ENCODE measurements at regions not wholly inside any gene's neighbourhood (a gene's known extent, or its start where the extent isn't known, plus 50 kb on each side); places are given as distances from the start of the nearest gene placed in this dataset.

DNA sequence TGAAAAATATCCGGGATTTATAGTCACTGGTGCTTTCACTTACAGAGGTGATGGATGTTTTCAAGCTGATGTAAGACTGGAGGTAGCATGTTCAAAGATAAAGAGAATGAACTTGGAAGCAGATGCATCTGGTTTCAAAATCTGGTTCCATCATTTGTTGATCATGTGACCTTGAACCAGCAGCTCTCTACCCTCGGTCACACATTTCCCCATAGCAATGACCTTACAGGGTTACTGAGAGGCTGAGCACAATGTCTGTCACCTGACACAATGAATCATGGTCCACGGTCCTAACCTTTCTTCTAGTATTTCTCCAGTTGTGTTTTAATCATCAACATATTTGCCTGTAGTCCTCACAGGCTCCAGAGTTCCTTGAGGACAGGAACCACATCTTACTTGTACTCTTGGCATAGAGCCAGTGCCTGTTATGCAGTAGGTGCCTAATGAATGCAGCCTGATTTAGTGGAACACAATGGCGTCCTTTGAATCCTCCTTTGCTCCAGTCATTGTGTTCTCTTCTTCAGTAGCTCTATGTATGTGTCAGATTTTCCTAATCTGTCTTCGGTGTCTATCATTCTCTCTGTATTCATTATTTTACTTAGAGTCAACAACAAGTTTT is 667.3 kb downstream of the PTPRU start:
- ATAC-seq (no peak), DNase-seq (no peak)
- peaks cover 14 to 21% of the 10 kb centered on the region in 2 donors for H3K4me1 ChIP-seq
- H3K27ac ChIP-seq: no peak overlapping the region
- no peaks in the 10 kb centered on the region for H3K27me3 ChIP-seq
- H3K9me3 ChIP-seq: no peaks in the 10 kb centered on the region
- H3K4me3 ChIP-seq: no peak overlapping the region
- in situ Hi-C loops (cut with MboI; ENCODE audit: low sequenced_read_pairs in 4 of 4): no loop called here
- TF ChIP-seq POLR2A (IDR thresholded peaks at IDR 0.05): no peak
- TF ChIP-seq, protein P1, sequence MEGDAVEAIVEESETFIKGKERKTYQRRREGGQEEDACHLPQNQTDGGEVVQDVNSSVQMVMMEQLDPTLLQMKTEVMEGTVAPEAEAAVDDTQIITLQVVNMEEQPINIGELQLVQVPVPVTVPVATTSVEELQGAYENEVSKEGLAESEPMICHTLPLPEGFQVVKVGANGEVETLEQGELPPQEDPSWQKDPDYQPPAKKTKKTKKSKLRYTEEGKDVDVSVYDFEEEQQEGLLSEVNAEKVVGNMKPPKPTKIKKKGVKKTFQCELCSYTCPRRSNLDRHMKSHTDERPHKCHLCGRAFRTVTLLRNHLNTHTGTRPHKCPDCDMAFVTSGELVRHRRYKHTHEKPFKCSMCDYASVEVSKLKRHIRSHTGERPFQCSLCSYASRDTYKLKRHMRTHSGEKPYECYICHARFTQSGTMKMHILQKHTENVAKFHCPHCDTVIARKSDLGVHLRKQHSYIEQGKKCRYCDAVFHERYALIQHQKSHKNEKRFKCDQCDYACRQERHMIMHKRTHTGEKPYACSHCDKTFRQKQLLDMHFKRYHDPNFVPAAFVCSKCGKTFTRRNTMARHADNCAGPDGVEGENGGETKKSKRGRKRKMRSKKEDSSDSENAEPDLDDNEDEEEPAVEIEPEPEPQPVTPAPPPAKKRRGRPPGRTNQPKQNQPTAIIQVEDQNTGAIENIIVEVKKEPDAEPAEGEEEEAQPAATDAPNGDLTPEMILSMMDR (IDR thresholded peaks at IDR 0.05 in 4 of 5, conservative IDR thresholded peaks at IDR 0.05 in 1 of 5): no peak
- no peaks in the 10 kb centered on the region for H3K36me3 ChIP-seq
- intact Hi-C loops (cut with DNase I; ENCODE audit: low total_unique reads): no loop called here

DNA sequence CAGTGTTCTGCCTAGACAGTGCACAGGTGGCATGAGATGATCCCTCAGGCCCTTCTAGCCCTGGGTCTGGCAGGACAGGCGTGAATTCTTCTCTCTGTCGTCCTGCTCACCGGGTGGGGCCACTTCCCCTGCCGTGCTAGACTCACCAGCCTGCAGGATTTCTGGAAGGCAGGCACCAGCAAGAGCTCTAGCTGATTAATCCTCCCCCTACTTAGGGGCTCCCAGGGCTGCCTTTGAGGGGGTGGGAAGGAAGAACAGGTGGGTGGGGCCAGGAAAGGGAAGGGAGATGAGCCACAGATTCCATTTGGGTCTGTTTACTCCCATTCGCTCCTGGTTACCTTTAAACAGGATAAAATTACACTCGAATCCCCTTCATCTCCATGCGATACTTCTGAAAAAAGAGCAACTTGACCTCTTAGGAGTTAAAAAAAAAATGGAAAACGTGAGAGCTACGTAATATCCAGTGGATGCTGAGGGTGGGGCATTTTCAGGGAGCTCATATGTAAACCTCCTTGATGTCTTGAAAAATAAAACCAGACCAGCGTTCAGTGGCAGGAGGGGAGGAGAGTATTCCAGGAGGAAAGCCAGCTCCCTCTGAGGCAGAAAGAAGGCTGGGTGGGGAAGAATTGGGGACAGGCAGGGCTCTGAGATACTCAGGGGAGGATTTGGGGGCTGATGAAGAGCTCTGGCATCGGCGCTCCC is 665.5 kb downstream of the PTPRU start:
- no peaks in the 10 kb centered on the region for H3K9me3 ChIP-seq
- peak overlapping the region in 3 of 4 donors; percentile 36 to 67 (median 37) for H3K27ac ChIP-seq
- intact Hi-C loops (cut with DNase I; ENCODE audit: low total_unique reads): loop anchor here (2.0 kb wide), 1 partner anchor 807 kb away; no protein-coding TSS in a partner anchor
- H3K4me1 ChIP-seq: peaks cover 14 to 21% of the 10 kb centered on the region in 2 donors
- no peak overlapping the region for H3K4me3 ChIP-seq
- DNase-seq: no peak
- in situ Hi-C loops (cut with MboI; ENCODE audit: low sequenced_read_pairs in 4 of 4): no loop called here
- H3K36me3 ChIP-seq: no peaks in the 10 kb centered on the region
- no peaks in the 10 kb centered on the region for H3K27me3 ChIP-seq
- ATAC-seq: peak; percentile 45 to 46
- no peak for TF ChIP-seq POLR2A (IDR thresholded peaks at IDR 0.05)
- TF ChIP-seq, protein P1 (IDR thresholded peaks at IDR 0.05 in 4 of 5, conservative IDR thresholded peaks at IDR 0.05 in 1 of 5): no peak

DNA sequence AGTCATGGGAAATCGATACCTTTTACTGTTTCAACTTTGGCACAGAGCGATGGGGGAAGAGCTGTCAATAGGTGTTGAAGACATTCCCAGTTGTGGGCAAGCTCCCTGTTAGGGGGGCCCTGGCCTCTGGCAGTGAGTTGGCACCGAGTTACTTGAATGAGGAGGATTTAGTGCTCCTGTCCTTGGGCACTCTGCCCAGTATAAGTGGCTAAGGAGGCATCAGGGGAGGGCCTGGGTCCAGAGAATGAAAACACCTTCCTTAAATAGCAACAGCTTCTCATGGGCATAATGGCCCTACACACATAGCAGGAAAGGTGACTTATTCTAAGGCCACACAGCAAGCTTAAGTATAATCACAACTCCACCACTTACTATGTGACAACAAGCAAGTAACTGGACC is 664.4 kb downstream of the PTPRU start:
- intact Hi-C loops (cut with DNase I; ENCODE audit: low total_unique reads) (loop anchor here (1.0 to 2.0 kb wide), 2 partner anchors 25 to 808 kb away; no protein-coding TSS in a partner anchor), in situ Hi-C loops (cut with MboI; ENCODE audit: low sequenced_read_pairs in 4 of 4) (no loop called here)
- Histone ChIP-seq H3K36me3 (no peaks in the 10 kb centered on the region), H3K4me3 (no peak overlapping the region), H3K27ac (peak overlapping the region; percentile 21 to 67 (median 36)), H3K4me1 (peaks cover 14 to 21% of the 10 kb centered on the region in 2 donors), H3K9me3 (no peaks in the 10 kb centered on the region), H3K27me3 (no peaks in the 10 kb centered on the region)
- peak in 1 of 2 donors; percentile 54 for DNase-seq
- TF ChIP-seq, protein P1 (IDR thresholded peaks at IDR 0.05 in 4 of 5, conservative IDR thresholded peaks at IDR 0.05 in 1 of 5): no peak
- no peak for TF ChIP-seq POLR2A (IDR thresholded peaks at IDR 0.05)
- peak; percentile 87 to 92 for ATAC-seq

DNA sequence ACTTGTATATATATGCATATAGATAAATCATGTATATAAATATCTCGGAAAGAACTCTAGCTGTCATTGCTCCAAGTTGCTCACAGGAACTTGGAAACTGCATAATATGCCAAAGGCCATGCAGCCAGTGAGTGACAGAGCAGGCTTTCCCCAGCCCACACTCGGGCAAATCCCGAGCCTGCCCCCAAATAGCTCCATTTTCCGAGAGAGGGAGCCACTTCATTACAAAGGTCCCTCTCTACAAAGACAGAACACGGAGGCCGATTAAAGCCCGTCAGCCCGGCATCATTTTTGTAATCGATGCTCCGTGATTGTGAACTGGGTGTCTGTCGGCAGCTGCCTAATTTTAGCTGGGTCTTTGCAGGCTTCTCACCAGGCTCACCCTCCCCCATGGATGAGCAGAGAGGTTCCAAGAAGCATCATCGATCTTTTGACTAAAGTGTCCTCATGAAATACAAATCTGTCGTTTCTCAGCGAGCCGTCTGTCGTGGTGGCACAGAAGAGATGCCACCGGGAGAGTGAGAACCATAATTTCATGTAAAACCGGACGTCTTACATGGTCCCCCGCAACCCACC is 663.9 kb downstream of the PTPRU start:
- in situ Hi-C loops (cut with MboI; ENCODE audit: low sequenced_read_pairs in 4 of 4) (no loop called here), intact Hi-C loops (cut with DNase I; ENCODE audit: low total_unique reads) (loop anchor here (1.0 to 2.0 kb wide), 2 partner anchors 25 to 809 kb away; no protein-coding TSS in a partner anchor)
- H3K9me3 ChIP-seq: no peaks in the 10 kb centered on the region
- TF ChIP-seq, protein P1 (IDR thresholded peaks at IDR 0.05 in 4 of 5, conservative IDR thresholded peaks at IDR 0.05 in 1 of 5): no peak
- no peak for TF ChIP-seq POLR2A (IDR thresholded peaks at IDR 0.05)
- peaks cover 14 to 21% of the 10 kb centered on the region in 2 donors for H3K4me1 ChIP-seq
- H3K4me3 ChIP-seq: no peak overlapping the region
- H3K27ac ChIP-seq: peak overlapping the region in 2 of 4 donors; percentile 36 to 67
- DNase-seq: no peak
- no peaks in the 10 kb centered on the region for H3K36me3 ChIP-seq
- ATAC-seq: no peak
- no peaks in the 10 kb centered on the region for H3K27me3 ChIP-seq

Data from gastrocnemius medialis (tissue), 4 donors.